SK-N-SH (cell line): ENCODE measurements at regions not wholly inside any gene's neighbourhood (a gene's known extent, or its start where the extent isn't known, plus 50 kb on each side); places are given as distances from the start of the nearest gene placed in this dataset.

ENCODE experiments used
- CTCF ChIA-PET: fragments of 300-600, 350-600 bp; formaldehyde crosslinking; extraction: SDS; loops from one replicate; lab custom pipeline; 2021; lab: Yijun Ruan, JAX
- POLR2A ChIA-PET: fragments of 350-600 bp; sonication (Branson Sonifier 250); formaldehyde crosslinking; extraction: SDS; loops from one replicate; lab custom pipeline; 2020; ENCODE audit warnings: antibody characterized with exemption, inconsistent platforms; lab: Yijun Ruan, JAX
- DNase-seq: peaks from one replicate; pipeline ENCODE4 v3.0.0; 2012
- H2AFZ ChIP-seq: fragments of 200-600 bp; sonication (generic); 2 replicates; pipeline ENCODE4 v1.8.1; 2016; ENCODE audit warnings: antibody characterized with exemption, mild to moderate bottlenecking, low read depth
- H3F3A ChIP-seq: fragments of 200-600 bp; sonication (generic); replicated peaks from 2 replicates; pipeline ENCODE3; 2016; ENCODE audit warnings: antibody characterized with exemption, mild to moderate bottlenecking; ENCODE audit not compliant: insufficient read depth
- H3K27ac ChIP-seq, 2 experiments: fragments of 200-500 bp in 1 of 2; fragments of 200-600 bp in 1 of 2; sonication (Bioruptor generic) in 1 of 2; sonication (generic), shearing (Covaris generic) in 1 of 2; 2 replicates each; pipeline versions ENCODE4 v1.5.1 to v1.6.1; 2014 to 2016; ENCODE audit warnings: low read depth in 2 of 2, inconsistent platforms in 1 of 2, low read length in 1 of 2, mild to moderate bottlenecking in 1 of 2, mixed read lengths in 1 of 2
- H3K27me3 ChIP-seq: fragments of 200-600 bp; sonication (generic), shearing (Covaris generic); 2 replicates; pipeline ENCODE4 v1.6.1; 2016; ENCODE audit warnings: mixed run types; ENCODE audit not compliant: insufficient read depth
- H3K36me3 ChIP-seq, 2 experiments: fragments of 200-500 bp in 1 of 2; fragments of 200-600 bp in 1 of 2; sonication (Bioruptor generic) in 1 of 2; sonication (generic) in 1 of 2; replicated peaks in 1 of 2; 2 replicates each; pipeline versions ENCODE3 to v1.5.1; 2014 to 2016; ENCODE audit warnings: low read length in 1 of 2, mild to moderate bottlenecking in 1 of 2; ENCODE audit not compliant: insufficient read depth in 2 of 2, control insufficient read depth in 1 of 2
- H3K4me1 ChIP-seq, 2 experiments: fragments of 200-500 bp in 1 of 2; fragments of 200-600 bp in 1 of 2; sonication (Bioruptor generic) in 1 of 2; sonication (generic), shearing (Covaris generic) in 1 of 2; 2 replicates each; pipeline versions ENCODE4 v1.5.1 to v1.6.1; 2014 to 2016; ENCODE audit warnings: low read depth in 1 of 2, low read length in 1 of 2, mixed run types in 1 of 2; ENCODE audit not compliant: insufficient read depth in 2 of 2, control insufficient read depth in 1 of 2
- H3K4me2 ChIP-seq: fragments of 200-600 bp; sonication (generic), shearing (Covaris generic); 2 replicates; pipeline ENCODE4 v1.6.1; 2017; ENCODE audit warnings: mixed run types
- H3K4me3 ChIP-seq, 2 experiments: fragments of 200-500 bp in 1 of 2; fragments of 200-600 bp in 1 of 2; sonication (Bioruptor generic) in 1 of 2; sonication (generic), shearing (Covaris generic) in 1 of 2; 2 replicates each; pipeline versions ENCODE4 v1.5.1 to v1.8.1; 2014 to 2016; ENCODE audit warnings: low read depth in 2 of 2, inconsistent platforms in 1 of 2, low read length in 1 of 2, mild to moderate bottlenecking in 1 of 2, mixed read lengths in 1 of 2, moderate library complexity in 1 of 2
- H3K79me2 ChIP-seq: fragments of 200-600 bp; sonication (generic); 2 replicates; pipeline ENCODE4 v1.8.1; 2017; ENCODE audit warnings: mild to moderate bottlenecking; ENCODE audit not compliant: insufficient read depth
- H3K9ac ChIP-seq: fragments of 200-600 bp; sonication (generic); 2 replicates; pipeline ENCODE4 v1.6.1; 2017; ENCODE audit warnings: mixed run types
- H3K9me2 ChIP-seq: fragments of 200-600 bp; sonication (generic); 2 replicates; pipeline ENCODE4 v1.6.1; 2017; ENCODE audit warnings: mixed run types
- H3K9me3 ChIP-seq: fragments of 200-600 bp; sonication (generic); 2 replicates; pipeline ENCODE4 v1.6.1; 2017; ENCODE audit warnings: mixed run types, mild to moderate bottlenecking, moderate library complexity
- H4K20me1 ChIP-seq: fragments of 200-600 bp; sonication (generic); 2 replicates; pipeline ENCODE4 v1.6.1; 2017; ENCODE audit warnings: mild to moderate bottlenecking, mixed run types; ENCODE audit not compliant: insufficient read depth
- EP300 ChIP-seq, 2 experiments: IDR thresholded peaks; 2 replicates each; pipeline versions ENCODE4 v1.4.0 to v1.6.1; 2012; ENCODE audit warnings: borderline replicate concordance in 1 of 2, low read depth in 1 of 2, low read length in 1 of 2
- FOXM1 ChIP-seq: IDR thresholded peaks from 2 replicates; pipeline ENCODE4 v1.4.0; 2012; ENCODE audit warnings: low read depth, mild to moderate bottlenecking
- GABPA ChIP-seq: IDR thresholded peaks from 2 replicates; pipeline ENCODE4 v1.4.0; 2012; ENCODE audit warnings: low read depth, mild to moderate bottlenecking
- MEF2A ChIP-seq: IDR thresholded peaks from 2 replicates; pipeline ENCODE4 v1.4.0; 2012; ENCODE audit warnings: low read depth, borderline replicate concordance
- NRF1 ChIP-seq: IDR thresholded peaks from 2 replicates; pipeline ENCODE4 v1.6.1; 2012; ENCODE audit warnings: low read depth, mild to moderate bottlenecking, low read length
- POLR2AphosphoS5 ChIP-seq: IDR thresholded peaks from 2 replicates; pipeline ENCODE4 v1.6.1; 2012; ENCODE audit warnings: low read depth, low read length
- RAD21 ChIP-seq: IDR thresholded peaks from 2 replicates; pipeline ENCODE4 v1.6.1; 2012; ENCODE audit warnings: mild to moderate bottlenecking, low read length
- RCOR1 ChIP-seq: fragments of 150-350 bp; IDR thresholded peaks from 2 replicates; pipeline ENCODE4 v1.6.1; 2017; ENCODE audit warnings: antibody characterized with exemption, low read length
- SIN3A ChIP-seq: IDR thresholded peaks from 2 replicates; pipeline ENCODE4 v1.6.1; 2012; ENCODE audit warnings: low read depth, mild to moderate bottlenecking, low read length, moderate library complexity, borderline replicate concordance
- TEAD4 ChIP-seq: IDR thresholded peaks from 2 replicates; pipeline ENCODE4 v1.4.0; 2012; ENCODE audit warnings: mild to moderate bottlenecking, borderline replicate concordance; ENCODE audit not compliant: insufficient read depth
- whole genome bisulfite sequencing: methylation state at CpG from one replicate; pipeline ENCODE4 v1.1.6; 2017; ENCODE audit warnings: low lambda C conversion rate; 5-methylcytosine and 5-hydroxymethylcytosine counted together
- TF ChIP-seq, protein P1 (sequence below): IDR thresholded peaks from 2 replicates; pipeline ENCODE4; 2012
- TF ChIP-seq, protein P2 (sequence below): IDR thresholded peaks from 2 replicates; pipeline ENCODE4 v1.4.0; 2012; ENCODE audit warnings: low read depth, borderline replicate concordance
- TF ChIP-seq, protein P3 (sequence below): IDR thresholded peaks from 2 replicates; pipeline ENCODE4 v1.4.0; 2012; ENCODE audit warnings: low read depth, borderline replicate concordance
- TF ChIP-seq, protein P4 (sequence below): fragments of 150-350 bp; IDR thresholded peaks from 2 replicates; pipeline ENCODE4 v1.6.1; 2016; ENCODE audit warnings: mild to moderate bottlenecking, low read depth, low read length

DNA sequence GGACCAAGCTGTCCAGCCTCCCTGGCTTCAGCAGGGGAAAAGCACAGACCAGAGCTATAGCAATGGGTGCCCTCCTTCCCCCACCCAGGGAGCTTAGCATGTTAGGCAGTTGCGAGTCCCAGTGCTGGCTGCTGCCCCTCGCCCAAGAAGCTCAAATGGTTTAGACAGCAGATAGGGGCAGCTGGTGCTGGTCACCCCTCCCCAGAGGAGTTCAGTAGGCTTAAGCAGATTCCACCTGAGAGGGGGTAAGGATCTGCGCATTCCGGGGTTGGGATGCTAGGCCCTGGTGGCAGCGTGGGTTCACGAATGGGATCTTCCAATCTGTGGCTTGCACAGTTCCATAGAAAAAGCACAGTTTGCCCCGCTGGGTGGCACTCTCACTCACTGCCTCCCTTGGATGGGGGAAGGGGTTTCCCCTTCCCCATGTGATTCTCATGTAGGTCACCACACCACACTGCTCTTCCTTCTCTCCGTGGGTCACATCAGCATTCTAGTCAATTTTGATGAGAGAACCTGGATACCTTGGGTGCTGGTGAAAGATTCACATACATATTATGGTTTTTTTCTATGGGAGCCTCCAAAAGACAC is 665.6 kb downstream of the C12orf50 start:
- no peak for TF ChIP-seq GABPA
- TF ChIP-seq, all 33 proteins: peak for 0
- no peak for DNase-seq
- 85% methylated on average over 6 of the region's 8 CpGs for WGBS

DNA sequence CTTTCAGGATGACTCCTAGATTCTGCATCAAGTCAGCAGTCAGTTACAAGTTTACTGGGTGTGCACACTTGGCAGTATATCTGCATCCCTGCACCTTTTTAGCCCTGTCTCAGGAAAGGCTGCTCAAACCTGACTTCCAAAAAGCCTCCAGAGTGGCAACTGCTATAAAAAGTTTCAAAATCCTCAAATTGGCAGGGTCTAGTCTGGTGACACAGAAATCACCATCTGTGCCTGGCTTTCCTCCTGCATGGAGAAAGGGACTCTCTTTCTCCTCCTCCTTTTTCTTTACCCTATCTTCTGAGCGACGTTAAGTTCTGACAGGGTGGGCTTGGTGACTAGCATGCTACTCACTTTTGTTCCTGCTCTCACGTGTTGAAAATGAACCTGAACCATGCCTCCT is 679.5 kb downstream of the C12orf50 start:
- ChIA-PET CTCF (no interaction called here), POLR2A (no interaction called here)

More for the DNA sequence above, 665.6 kb downstream of the C12orf50 start:
- Histone ChIP-seq H3K4me3 (no peak overlapping the region), H2AFZ (no peak overlapping the region), H3K9me2 (no peaks in the 10 kb centered on the region), H3K36me3 (peaks cover 0 to 2% of the 10 kb centered on the region in 2 experiments), H3K9me3 (no peaks in the 10 kb centered on the region), H3K27ac (no peak overlapping the region), H3K79me2 (no peaks in the 10 kb centered on the region), H3K4me2 (no peak overlapping the region), H3K9ac (no peak overlapping the region), H3K27me3 (no peaks in the 10 kb centered on the region), H3K4me1 (no peaks in the 10 kb centered on the region; a peak in 1 of 4 replicates), H4K20me1 (no peaks in the 10 kb centered on the region), H3F3A (no peaks in the 10 kb centered on the region)
- POLR2A ChIA-PET: no interaction called here
- CTCF ChIA-PET: no interaction called here

More for the DNA sequence above, 679.5 kb downstream of the C12orf50 start:
- no peaks in the 10 kb centered on the region for H3F3A ChIP-seq
- H3K36me3 ChIP-seq: peaks cover 0 to 3% of the 10 kb centered on the region in 2 experiments
- H3K4me1 ChIP-seq: peaks cover 0 to 4% of the 10 kb centered on the region in 2 experiments; a peak in 1 of 4 replicates
- WGBS: 100% methylated on average over 3 of the region's 3 CpGs
- no peak overlapping the region for H3K4me3 ChIP-seq
- no peaks in the 10 kb centered on the region for H3K79me2 ChIP-seq
- no peak overlapping the region for H3K4me2 ChIP-seq
- no peak overlapping the region for H2AFZ ChIP-seq
- TF ChIP-seq, protein P1, sequence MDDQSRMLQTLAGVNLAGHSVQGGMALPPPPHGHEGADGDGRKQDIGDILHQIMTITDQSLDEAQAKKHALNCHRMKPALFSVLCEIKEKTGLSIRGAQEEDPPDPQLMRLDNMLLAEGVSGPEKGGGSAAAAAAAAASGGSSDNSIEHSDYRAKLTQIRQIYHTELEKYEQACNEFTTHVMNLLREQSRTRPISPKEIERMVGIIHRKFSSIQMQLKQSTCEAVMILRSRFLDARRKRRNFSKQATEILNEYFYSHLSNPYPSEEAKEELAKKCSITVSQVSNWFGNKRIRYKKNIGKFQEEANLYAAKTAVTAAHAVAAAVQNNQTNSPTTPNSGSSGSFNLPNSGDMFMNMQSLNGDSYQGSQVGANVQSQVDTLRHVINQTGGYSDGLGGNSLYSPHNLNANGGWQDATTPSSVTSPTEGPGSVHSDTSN: no peak
- TF ChIP-seq TEAD4 (no peak), FOXM1 (no peak), NRF1 (no peak), SIN3A (no peak), GABPA (no peak), MEF2A (no peak), EP300 (IDR thresholded peaks at IDR 0.05; ENCODE audit: borderline replicate concordance in 1 of 2, low read depth in 1 of 2, low read length in 1 of 2) (no peak), RAD21 (no peak), POLR2AphosphoS5 (no peak), RCOR1 (no peak)
- TF ChIP-seq, protein P2, sequence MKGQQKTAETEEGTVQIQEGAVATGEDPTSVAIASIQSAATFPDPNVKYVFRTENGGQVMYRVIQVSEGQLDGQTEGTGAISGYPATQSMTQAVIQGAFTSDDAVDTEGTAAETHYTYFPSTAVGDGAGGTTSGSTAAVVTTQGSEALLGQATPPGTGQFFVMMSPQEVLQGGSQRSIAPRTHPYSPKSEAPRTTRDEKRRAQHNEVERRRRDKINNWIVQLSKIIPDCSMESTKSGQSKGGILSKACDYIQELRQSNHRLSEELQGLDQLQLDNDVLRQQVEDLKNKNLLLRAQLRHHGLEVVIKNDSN: no peak
- TF ChIP-seq, protein P3, sequence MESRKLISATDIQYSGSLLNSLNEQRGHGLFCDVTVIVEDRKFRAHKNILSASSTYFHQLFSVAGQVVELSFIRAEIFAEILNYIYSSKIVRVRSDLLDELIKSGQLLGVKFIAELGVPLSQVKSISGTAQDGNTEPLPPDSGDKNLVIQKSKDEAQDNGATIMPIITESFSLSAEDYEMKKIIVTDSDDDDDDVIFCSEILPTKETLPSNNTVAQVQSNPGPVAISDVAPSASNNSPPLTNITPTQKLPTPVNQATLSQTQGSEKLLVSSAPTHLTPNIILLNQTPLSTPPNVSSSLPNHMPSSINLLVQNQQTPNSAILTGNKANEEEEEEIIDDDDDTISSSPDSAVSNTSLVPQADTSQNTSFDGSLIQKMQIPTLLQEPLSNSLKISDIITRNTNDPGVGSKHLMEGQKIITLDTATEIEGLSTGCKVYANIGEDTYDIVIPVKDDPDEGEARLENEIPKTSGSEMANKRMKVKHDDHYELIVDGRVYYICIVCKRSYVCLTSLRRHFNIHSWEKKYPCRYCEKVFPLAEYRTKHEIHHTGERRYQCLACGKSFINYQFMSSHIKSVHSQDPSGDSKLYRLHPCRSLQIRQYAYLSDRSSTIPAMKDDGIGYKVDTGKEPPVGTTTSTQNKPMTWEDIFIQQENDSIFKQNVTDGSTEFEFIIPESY: no peak
- TF ChIP-seq, protein P4, sequence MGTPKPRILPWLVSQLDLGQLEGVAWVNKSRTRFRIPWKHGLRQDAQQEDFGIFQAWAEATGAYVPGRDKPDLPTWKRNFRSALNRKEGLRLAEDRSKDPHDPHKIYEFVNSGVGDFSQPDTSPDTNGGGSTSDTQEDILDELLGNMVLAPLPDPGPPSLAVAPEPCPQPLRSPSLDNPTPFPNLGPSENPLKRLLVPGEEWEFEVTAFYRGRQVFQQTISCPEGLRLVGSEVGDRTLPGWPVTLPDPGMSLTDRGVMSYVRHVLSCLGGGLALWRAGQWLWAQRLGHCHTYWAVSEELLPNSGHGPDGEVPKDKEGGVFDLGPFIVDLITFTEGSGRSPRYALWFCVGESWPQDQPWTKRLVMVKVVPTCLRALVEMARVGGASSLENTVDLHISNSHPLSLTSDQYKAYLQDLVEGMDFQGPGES: no peak
- no peaks in the 10 kb centered on the region for H4K20me1 ChIP-seq
- H3K9me2 ChIP-seq: 0 out of 2 replicates have a peak, but pooled peaks cover 6% of the 10 kb centered on the region
- no peak overlapping the region for H3K27ac ChIP-seq
- H3K9me3 ChIP-seq: peaks cover 5% of the 10 kb centered on the region
- DNase-seq: no peak
- no peaks in the 10 kb centered on the region for H3K27me3 ChIP-seq
- H3K9ac ChIP-seq: no peak overlapping the region
